ENCODE measurements at regions not wholly inside any gene's neighbourhood (a gene's known extent, or its start where the extent isn't known, plus 50 kb on each side); places are given as distances from the start of the nearest gene placed in this dataset.
"Not testable (repeated sequence)": the region's sequence is repeated elsewhere in the genome, so short reads cannot be mapped to it uniquely, and the experiment has no call there.

DNA sequence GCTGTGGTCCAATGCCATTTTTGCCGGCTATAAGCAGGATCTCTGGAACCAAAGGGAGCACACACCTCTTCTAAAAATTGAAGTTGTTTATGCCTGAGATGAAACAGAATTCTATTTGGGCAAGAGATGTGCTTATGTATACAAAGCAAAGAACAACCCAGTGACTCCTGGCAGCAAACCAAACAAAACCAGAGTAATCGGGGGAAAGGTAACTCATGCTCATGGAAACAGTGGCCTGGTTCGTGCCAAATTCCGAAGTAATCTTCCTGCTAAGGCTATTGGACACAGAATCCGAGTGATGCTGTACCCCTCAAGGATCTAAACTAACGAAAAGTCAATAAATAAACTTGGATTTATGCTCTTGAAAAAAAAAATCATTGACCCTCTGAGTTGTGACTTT is 178.7 kb downstream of the CEMIP2 start:
- DNase-seq (ENCODE audit: low read depth), result no peak

DNA sequence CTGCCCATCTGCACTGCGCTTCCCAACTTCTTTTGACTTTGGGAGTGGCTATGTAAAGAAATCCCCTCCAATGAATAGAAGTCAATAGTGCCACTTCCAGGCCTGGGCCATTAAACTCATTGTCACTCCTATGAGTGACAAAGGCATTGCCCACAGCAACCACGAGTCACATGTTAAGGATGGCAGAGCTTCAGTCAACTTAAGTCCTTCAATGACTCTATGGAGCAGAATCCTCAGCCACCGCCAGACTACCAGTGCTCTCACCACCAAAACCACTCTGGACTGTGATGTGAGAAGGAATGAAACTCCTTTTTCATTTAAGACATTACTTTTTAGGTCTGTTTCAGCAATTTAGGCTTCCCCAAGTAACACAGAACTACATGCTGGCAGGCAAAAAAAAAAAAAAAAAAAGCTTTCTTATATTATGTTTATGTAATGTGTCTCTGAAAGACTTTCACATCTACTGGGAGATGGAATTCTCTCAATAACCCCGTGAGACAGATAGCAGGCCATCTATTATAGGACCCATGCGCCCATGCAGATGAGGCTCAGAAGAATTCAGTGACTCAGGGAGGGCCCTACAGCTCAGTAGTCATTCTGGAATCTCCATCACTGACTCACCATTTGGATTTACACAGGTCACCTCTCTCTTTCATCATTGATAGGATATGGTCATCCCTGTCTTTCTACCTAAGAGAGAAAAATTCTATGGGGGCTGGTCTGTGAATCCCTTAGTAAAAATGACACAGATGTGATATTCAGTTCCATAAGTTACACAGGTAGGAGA is 180.5 kb downstream of the CEMIP2 start:
- DNase-seq (ENCODE audit: low read depth), result no peak

DNA sequence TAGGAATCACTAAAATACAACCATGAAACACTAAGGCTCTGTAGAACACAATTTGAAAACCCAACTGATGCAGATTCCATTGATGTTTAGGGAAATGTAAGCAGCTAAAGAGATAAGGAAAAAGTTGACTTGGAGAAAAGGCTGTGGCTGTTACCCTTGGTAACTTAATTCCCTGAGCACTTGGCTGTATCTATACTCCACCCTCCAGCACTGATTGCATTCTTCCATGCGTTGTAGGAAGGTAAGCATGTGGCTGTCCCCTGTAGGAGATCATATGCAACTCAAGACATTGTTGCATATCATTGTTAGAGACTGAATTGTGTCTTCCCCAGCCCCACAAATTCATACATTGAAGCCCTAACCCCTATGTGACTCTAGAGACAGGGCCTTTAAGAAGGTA is 184.5 kb downstream of the CEMIP2 start:
- DNase-seq (ENCODE audit: low read depth), result no peak

DNA sequence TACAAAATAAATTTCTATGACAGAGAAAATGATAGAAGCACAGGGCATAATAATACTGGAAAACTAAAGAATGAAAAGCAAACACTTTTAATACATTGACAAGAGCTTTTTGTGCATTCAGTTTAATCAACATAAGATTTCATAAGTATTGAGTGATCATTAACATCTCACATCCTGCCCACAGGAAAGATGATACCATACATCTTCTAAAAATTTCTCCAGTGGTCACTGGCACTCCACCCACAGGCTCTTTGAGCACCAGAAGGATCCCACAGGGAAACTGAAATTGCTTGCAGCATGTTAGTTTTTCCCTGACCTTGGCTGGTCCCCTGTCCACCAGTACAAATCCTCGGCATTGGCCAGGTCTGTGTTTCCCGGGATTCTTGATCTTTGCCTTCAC is 186.0 kb downstream of the CEMIP2 start:
- no peak for DNase-seq (ENCODE audit: low read depth)

DNA sequence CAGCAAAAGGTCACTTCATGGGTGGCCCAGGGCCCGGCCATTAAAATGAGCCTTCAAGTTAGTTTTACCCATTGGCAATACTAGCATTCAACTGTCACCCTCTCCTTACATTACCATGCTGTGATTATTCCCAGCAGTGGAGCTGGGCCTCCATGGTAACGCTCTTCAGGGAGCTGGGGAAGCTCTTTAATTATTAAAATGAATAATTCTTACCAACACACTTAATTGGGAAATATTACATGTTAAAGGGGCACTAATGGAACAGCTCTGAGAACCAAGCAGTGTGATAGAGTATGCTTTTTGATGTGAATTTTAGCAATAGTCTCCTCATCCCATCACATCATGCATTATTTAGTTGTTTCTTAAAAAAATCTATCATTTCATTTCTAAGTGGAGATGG is 187.2 kb downstream of the CEMIP2 start:
- DNase-seq (ENCODE audit: low read depth), result no peak

DNA sequence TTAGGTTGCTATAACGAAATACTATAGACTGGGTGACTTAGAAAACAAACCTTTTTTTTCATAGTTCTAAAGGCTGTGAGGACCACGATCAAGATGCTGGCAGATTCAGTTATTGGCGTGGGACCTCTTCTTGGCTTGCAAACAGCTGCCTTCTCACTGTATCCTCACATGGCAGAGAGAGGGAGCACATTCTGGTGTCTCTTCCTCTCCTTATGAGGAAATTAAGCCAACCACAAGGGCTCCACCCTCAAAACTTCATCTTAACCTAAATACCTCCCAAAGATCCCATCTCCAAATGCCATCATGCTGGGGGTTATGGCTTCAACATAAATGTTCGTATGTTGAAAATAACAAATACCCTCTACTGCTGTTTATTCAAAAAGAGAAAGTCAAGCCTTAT is 197.1 kb downstream of the CEMIP2 start:
- no peak for DNase-seq (ENCODE audit: low read depth)

DNA sequence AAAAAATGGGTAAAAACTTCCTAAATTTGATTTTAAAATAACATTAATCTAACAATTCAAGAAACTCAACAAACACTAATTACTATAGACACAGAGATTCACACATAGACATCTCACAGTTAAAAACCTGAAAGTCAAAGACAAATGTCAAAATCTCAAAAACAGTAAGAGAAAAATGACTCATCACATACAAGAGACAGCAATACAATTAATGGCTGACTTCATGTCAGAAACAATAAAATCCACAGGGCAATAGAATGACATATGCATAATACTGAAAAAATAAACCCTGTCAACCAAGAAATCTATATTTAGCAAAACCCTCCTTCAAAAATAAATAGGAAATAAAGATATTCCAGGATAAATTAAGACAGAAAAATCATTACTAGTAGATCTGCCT is 200.4 kb downstream of the CEMIP2 start:
- DNase-seq (ENCODE audit: low read depth), result no peak

DNA sequence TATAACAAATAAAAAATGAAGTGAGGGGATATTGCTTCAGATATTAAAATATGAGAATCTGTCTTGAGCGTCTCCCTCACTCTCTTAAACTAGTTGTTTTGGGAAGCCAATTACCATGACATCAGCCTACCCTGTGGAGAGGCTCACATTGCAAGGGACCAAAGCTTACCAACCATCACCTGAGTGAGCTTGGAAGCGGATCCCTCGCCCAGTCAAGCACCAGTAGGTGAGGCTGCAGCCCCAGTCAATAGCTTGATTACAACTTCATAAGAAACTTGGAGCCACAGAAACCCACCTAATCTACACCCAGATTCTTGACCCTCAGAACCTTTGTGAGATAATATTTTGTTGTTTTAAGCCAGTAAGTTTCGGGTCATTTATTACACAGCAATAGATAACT is 206.2 kb downstream of the CEMIP2 start:
- no peak for DNase-seq (ENCODE audit: low read depth)

DNA sequence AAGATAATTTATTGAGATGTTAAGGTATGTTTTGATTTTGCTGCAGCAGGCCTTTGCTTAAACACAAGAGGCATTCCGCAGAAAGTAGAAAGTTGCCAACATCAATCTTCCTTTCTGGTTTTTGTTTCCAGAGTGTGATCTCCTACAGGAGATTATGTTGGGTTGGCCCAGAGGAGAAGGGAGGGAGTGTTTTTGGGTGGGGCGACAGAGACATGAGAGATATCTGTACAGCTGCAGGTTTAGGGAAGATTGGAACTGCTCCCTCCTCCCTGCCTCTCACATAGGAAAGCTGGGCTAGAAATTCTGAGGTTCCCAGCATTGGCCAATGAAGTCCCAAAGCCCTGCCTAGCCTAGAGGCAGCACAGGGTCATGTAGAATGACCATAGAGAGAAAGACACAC is 211.0 kb downstream of the CEMIP2 start:
- no peak for DNase-seq (ENCODE audit: low read depth)

DNA sequence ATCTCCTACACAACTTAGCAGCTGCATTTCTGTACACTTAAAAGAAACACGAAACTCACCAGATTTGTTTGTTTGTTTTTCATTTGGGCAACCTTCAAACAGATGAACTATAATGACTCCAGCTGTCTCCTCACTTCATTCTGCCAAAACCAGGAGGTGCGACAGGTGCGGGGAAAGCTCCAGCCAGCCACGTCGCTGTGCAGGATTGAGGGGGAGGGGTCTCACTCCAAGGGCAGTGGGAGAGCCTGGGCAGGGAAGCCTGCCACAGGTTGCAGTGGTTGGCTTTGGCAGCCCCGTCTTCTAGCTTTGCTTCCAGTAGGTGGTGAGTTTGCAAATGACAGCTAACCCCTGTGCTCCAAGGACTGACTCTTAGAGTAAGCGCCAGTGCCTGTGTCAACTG is 215.8 kb downstream of the CEMIP2 start:
- DNase-seq (ENCODE audit: low read depth), result no peak

DNA sequence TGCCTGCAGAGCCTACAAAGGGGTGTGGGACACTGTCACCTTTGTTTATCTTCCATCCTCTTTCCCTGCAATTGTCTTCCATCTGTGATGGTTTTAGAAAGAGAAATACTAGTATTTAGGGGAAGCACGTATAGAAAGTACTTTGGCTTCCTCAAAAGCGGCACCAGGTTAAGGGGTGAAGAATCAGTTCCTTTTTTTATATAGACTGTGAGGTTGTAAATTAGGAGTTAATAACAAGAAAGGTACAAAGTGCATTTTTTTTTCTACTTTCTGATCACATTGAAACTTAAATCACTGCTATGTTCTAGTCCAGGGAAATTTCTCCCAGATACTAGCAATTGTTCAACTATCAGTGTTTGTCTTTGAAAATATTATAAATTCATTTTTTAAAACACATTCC is 219.3 kb downstream of the CEMIP2 start:
- DNase-seq (ENCODE audit: low read depth), result no peak

DNA sequence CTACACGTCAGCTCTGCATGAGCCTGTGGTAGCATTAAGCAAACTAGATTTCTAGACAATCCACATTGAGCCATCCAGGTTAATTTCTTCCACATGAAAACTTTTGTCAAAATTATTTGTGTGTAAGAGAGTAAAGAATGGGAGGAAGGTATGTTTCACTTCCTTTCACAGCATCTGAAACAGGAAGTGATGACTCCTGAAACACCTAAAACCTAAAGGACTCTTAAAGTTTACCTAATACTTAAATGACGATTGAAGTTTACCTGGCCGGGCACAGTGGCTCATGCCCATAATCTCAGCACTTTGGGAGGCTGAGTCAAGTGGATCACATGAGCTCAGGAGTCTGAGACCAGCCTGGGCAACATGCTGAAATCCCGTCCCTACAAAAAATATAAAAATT is 223.8 kb downstream of the CEMIP2 start:
- DNase-seq (ENCODE audit: low read depth), result no peak

DNA sequence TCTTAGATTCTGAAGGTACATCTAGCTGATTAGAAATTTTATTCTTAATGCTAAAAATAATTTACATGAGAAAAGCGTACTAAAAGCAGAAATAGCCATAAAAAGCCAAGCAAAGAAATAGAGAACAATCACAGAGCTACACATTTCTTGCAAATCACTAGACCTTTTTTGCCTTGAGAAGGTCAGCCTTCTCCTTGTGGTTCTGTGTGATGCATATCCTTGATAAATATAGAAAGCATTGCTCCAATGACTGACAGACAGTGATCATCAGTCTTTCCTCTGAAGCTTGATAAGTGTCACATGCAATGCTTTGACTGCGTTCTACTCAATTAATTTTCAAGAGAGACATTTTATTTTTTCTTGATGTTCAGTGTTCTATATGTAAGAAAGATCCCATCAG is 226.9 kb downstream of the CEMIP2 start:
- DNase-seq (ENCODE audit: low read depth), result no peak

DNA sequence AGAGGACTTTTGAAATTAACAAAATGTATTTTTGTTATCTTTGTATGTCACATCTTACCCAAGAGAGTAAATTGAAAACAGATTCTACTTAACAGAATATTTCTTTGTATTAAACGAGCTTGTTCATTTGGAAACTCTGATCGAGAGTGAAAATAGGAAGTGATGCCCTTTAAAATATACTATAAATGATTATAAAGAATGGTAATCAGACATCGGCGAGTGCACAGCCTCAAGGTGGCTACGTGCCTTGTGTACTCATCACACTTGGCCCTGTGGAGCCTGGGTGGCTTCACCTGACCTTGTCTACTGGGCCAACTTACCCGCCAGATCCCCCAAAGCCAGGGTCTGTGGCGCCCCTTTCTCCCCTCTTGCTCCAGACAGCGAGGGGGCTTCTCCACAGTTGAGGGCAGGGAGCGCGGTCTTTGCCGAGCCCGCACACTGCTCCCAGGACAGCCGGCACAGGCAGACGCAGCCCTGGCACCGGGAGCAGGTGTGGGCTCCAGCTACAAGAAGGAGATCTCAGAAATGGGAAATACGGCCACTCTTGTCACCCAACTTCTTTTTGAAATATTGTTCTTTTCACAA is 243.2 kb downstream of the CEMIP2 start:
- DNase-seq (ENCODE audit: low read depth), result no peak

DNA sequence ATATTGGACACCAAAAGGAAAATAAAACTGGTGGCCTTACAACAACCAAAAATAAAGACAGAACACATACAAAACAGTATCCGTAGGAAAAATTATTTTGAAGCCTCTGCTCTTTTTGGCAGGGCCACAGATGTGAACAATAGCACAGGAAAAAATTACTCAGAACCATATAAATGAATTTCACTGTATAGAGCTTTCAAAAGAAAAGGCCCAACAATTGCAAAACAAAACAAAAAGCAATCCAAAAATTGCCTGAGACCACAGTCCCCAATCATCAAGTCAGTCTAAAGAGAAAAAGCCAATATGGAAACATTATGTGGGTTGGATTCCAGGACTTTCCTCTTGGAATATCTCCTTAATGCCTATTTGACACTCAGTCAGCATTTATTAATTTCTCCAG is 243.8 kb downstream of the CEMIP2 start:
- DNase-seq (ENCODE audit: low read depth), result no peak

DNA sequence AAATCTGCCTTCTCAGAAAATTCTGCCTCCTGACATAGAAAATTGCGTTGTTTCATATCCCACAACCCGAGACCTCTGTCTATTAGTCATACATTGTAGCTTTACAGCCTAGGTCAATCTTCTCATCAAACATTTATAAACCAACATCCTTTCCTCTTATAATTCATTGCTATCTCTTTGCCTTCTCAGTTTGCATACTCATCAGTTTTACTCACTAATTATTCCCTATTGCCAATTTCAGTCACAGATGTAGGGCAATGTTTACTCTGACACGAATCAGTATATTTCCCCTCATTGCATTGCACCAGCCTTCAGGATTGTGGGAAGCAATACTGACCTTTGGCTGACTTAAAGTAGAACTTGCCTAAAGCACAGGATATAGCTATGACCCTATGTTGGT is 247.2 kb downstream of the CEMIP2 start:
- no peak for DNase-seq (ENCODE audit: low read depth)

DNA sequence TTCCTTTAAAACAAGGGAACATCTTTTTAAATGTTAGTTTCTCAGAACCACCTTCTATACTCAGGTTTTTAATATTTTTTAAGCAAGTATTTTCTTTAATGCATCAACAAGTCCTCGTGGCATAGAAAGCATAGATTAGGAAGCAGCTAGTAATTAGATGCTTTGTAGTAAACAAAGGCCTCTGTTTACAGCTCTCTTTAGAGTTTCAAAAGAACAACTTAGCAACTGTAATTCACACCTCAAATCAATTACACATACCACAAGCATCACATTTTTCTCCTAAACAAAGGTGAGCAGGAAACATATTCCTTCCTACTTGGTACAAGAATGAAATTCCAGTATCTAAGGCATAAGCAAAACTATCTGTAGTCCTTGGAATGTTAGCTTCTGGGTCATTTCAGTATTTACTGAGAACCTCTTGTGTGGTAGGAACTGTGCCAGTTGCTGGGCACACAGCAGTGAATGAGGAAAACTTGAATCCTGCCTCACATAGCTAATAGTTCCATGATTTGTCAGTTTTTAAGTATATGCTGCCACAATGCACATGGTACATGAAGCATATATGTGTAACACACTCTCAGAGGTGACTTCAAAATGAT is 249.1 kb downstream of the CEMIP2 start:
- no peak for DNase-seq (ENCODE audit: low read depth)

DNA sequence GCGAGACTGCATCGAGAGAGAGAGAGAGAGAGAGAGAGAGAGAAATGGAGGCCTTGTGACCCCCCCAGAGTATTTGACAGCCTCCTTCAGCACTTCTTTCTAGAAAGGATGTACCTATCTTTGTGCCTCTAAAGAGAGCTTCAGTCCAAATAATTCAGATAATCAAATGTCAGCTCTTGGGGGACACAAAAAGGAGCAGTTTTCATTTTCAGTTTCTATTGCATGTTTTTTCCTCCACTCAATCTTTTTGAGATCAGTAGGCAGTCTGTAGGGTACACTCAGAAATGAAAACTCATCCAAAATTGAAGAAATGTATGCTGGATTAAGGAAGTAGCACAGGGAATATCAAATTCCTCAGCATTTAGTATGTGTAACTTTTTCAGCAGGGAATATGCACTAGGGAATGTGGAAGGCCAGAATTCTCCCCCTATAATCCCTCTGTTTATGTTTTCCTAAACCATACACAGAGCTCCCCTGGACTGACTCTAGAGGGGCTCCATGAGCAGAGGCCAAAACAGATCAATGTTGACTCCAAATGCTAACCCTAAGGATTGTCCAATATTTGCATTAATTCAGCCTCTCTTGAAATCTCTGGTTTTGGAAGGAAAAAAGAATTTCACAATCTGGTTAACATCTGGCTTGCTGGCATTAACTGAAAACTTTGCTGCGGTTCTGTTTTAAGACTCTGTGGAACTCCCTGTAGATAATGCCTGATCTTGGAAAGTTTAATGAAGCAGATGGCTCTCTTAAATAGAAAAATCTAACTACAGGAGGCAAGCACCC is 250.1 kb downstream of the CEMIP2 start:
- DNase-seq (ENCODE audit: low read depth), result no peak

DNA sequence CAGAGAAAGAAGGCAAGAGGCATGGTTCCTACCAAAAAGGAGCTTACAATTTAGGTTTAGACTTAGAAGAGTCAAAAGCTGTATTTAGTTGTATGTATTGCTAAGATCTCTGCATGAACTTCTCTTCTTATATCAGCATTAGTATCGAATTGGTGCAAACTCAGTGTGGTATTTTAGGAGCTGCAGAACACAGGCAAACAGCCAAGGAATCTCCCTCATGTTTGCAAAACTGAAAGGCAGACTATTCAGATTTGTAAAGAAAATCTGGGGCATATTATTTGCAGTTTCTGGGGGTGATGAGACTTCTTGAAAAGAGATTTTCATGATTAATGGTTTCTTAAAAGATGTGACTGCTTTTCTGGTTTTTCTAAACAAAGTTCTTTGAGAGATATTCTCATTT is 252.7 kb downstream of the CEMIP2 start:
- no peak for DNase-seq (ENCODE audit: low read depth)

DNA sequence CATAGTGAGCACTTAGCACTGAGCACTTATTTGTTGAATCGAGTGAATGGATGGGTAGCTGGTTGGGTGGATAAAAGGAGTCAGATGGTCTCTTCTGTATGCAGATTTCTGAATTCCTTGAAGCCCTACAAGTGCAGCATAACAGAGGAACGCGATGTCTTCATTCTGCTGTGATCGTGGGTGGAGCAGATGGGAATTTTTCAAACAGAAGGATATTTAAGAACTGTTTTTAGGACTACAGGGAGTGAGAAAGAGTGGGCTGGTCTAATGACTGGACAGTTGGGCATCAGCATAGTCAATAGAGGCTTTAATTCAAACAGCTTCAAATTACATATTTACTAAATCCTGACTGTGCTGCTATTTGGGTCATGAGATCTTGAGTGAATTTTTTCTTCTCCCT is 253.2 kb downstream of the CEMIP2 start:
- DNase-seq (ENCODE audit: low read depth), result no peak

DNA sequence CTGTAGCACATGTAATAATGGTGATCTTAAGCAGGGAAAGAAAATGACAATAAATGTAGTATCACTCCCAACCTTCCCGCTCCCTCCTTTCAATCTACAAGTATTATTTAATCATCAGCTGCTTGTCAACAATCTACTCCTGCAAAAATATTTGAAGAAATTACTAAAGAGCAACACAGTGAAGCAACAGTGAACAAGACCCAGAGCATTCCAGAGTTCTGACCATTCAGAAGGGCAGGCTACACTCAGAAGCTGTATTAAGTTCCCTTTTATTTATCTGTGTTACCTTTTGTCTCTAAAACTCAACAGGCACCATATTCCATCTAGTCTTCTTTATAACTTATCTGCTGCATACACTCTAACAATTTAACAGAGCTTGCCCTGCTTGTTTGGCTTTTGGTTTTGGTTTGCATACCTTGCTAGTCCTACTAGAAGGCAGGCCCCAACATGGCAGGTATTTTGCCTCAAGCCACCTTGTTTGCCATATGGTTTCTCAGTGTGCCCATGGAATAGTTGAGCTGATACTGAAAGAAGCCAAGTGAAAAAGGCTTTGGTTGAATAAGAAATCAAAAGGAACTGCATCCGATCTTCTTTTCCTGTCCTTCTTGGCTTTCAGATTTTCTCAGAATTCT is 253.9 kb downstream of the CEMIP2 start:
- no peak for DNase-seq (ENCODE audit: low read depth)

DNA sequence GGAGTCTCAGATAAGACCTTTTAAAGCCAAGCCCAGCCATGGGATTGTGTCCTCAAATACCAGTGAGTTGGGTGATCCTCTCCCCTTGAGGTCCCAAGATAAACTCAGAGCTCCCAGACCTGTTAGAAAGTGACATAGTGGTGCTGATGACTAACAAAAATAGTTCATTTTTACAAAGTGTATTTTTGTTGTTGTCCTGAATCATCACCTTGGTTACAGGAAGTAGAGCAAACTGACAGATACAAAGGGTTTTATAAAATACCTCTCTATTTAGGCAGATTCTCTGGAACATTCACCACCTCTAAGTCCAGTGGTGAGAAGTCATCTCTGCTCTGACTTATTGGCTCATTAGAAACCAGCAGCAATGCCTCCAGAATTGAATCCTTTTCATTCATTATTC is 259.3 kb downstream of the CEMIP2 start:
- no peak for DNase-seq (ENCODE audit: low read depth)

DNA sequence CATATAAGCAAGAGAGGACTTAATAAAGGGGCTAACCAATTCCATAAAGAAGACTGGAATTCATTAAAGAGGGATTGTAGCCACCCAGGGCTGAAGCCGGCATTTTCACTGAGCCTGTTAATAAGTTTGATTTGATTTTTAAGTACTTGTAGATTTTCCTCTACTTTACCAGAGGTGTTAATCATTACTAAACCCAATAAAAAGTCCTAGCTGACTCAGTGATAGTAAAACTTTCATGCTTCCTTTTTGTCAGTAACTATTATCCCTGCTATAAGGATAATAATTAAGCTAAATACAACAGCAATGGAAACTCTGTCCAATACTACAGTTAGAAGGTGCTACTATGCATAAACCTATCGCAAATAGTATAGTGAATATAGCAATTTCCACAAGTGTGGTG is 260.2 kb downstream of the CEMIP2 start:
- DNase-seq (ENCODE audit: low read depth), result not testable (repeated sequence)
